ELR (cell line): ENCODE measurements at regions not wholly inside any gene's neighbourhood (a gene's known extent, or its start where the extent isn't known, plus 50 kb on each side); places are given as distances from the start of the nearest gene placed in this dataset.

ENCODE experiments used
- DNase-seq: peaks from one replicate; pipeline ENCODE4 v3.0.0-alpha.2; 2015; ENCODE audit warnings: low read depth

- no peak for DNase-seq
These were observed 193.6 kb upstream of the CARD18 start for GRCh38 chr11:105333153-105333552.

- DNase-seq = no peak
These were observed 192.6 kb upstream of the CARD18 start for GRCh38 chr11:105332171-105332570.

GRCh38 chr11:105328061-105328460 is 188.5 kb upstream of the CARD18 start:
- no peak for DNase-seq

- DNase-seq = no peak
These were observed 184.6 kb upstream of the CARD18 start for GRCh38 chr11:105324156-105324555.

GRCh38 chr11:105321696-105322095 is 182.1 kb upstream of the CARD18 start:
- no peak for DNase-seq

GRCh38 chr11:105315287-105315686 is 175.7 kb upstream of the CARD18 start:
- DNase-seq = peak; percentile 14

GRCh38 chr11:105312266-105312665 is 172.7 kb upstream of the CARD18 start:
- DNase-seq = no peak

GRCh38 chr11:105298630-105299029 is 159.1 kb upstream of the CARD18 start:
- peak; percentile 41 for DNase-seq

DNA sequence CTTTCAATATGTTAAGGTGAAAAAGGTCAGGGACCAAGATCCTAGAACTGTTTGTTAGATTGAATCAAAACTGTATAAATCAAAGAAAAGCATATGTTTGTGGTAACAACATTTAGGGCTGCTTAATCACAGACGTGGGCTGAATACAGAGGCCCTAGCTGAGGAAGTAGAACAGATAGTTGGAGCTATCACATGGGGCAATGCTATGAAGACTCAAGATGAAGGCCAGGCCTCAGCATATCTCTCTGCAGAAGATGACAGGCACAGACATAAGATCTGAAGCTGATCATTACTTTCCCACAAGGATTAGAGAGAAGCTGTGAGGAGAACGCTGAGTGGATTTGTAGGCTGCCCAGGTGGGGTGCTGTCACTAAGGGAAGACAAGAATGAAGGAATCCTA is 158.6 kb upstream of the CARD18 start:
- DNase-seq = no peak

DNA sequence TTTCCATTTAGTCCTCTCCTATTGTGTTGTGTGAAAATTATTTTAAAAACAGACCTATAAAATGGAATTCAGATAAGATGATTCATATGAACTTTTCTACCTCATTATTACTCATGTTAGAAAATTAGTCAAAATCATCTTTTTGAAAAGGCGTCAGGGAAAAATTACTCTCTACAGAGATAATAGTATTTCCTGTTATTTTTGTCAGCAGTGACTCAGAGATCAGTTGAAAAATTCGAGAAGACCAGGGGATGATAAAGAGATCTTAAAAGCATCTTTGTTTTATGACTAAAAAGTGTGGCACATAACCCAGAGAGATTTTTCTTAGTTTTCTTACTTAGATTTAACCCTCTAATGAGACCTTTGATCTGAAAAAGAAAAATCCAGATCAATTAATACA is 157.9 kb upstream of the CARD18 start:
- peak; percentile 84 for DNase-seq

GRCh38 chr11:105296806-105297205 is 157.2 kb upstream of the CARD18 start:
- no peak for DNase-seq

GRCh38 chr11:105296386-105296785 is 156.8 kb upstream of the CARD18 start:
- DNase-seq = no peak

GRCh38 chr11:105282658-105283057 is 143.1 kb upstream of the CARD18 start:
- DNase-seq = no peak

- DNase-seq = no peak
These were observed 135.1 kb upstream of the CARD18 start for GRCh38 chr11:105274631-105275030.

- DNase-seq = no peak
These were observed 134.2 kb upstream of the CARD18 start for GRCh38 chr11:105273660-105274280.

- DNase-seq = no peak
These were observed 130.3 kb upstream of the CARD18 start for GRCh38 chr11:105269862-105270261.

DNA sequence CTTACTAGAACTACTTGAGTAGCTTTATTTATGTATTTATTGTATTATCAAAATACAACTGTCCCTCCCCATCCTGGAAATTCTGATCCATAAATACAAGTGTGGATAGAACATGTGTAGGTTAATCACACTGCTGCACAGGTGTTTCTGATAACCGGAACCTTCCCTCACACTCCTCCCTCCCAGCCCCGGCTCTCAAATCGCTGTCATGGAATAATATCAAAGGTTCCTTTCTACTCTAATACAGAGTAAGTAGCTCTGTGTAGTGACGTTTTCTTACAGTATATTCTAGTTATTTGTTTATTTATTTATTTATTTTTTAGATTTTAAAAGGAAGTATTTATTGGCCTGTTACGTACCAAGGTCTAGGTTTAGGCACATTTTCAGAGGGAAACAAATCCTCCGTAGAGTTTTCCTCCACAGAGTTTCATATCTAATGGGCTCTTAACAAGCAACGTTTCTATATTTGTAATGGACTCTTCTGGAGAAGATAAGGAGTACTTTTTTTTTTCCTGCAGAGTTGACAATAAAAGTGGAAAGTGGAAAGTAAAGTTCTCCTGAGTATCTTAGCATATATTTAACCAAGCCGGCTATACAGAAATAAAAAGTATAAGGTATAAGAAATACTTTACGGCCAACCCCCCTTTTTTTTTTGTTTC is 129.0 kb upstream of the CARD18 start:
- no peak for DNase-seq

DNA sequence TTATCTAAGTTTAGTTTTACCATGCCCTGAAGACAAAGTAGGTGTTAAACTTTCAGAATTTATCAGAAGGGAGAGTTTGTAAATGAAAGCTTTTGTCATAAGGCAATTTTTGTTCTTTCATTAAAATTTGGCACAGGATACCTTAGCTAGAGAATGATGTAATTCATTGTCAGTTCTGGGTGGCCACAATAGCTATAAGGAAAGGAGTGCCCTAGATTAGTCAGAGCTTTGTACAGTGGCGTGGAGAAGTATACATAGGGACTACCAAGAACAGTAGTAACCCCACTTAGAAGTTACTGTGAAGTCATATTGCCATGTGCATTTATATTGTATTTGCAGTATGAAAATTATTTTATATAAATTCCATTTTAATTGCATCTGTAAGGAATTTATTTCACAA is 126.3 kb upstream of the CARD18 start:
- peak; percentile 53 for DNase-seq

DNA sequence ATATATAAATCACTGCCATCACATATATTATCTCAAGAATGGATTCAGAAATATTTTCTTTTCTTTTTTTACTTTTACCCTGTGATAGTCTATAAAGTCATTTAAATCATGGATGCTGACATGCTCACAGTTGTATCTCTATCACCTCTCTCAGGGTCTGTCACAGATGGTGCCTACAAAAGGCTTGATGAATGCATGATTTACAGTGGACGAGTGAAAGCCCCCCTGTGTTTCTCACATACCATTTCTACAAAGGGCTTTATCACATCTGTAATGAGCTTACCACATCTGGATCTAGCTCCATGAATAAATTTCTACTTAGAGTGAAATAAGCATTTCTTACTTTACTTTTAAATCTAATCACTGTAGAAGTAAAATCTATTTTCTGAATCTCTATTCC is 121.4 kb upstream of the CARD18 start:
- no peak for DNase-seq

GRCh38 chr11:105245781-105246315 is 106.3 kb upstream of the CARD18 start:
- no peak for DNase-seq

- DNase-seq = peak; percentile 96
These were observed 104.7 kb upstream of the CARD18 start for GRCh38 chr11:105244160-105244825.

DNA sequence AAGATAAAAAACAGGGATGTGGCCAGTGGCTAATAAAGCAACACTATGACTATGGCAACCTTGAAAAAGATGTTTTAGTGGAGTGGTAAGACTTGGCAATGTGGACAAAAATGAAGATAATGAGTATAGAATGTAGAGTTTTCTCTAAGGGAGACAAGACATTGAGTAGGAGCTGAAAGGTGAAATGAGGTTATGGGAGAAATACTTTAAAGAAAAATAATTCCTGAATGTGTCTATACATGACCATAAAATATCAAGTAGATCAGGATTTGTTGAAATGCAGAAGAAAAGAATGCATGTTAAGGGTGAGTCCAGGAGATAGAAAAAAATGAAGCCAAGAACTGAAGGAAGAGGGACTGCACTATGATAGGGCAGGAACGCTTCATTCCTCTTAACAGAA is 101.6 kb upstream of the CARD18 start:
- no peak for DNase-seq

DNA sequence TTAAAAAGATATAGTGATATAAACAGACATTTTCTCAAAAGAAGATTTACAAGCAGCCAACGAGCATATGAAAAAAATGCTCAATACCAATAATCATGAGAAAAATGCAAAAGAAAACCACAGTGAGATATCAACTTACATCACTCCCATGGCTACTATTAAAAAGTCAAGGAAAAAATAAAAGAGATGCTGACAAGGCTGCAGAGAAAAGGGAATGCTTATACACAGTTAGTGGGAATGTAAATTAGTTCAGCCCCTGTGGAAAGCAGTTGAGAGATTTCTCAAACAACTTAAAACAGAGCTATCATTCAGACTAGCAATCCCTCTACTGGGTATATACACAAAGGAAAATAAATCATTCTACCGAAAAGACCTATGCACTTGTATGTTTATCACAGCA is 97.1 kb upstream of the CARD18 start:
- no peak for DNase-seq
